H1 (cell line): ENCODE measurements at regions not wholly inside any gene's neighbourhood (a gene's known extent, or its start where the extent isn't known, plus 50 kb on each side); places are given as distances from the start of the nearest gene placed in this dataset.

ENCODE experiments used
- ATF2 ChIP-seq: IDR thresholded peaks from 2 replicates; pipeline ENCODE4 v1.6.1; 2012; ENCODE audit warnings: low read length, inconsistent platforms
- CBX5 ChIP-seq: fragments of 300-800, 300-1000 bp; sonication (generic); IDR thresholded peaks from 2 replicates; pipeline ENCODE4 v1.7.1; 2016; ENCODE audit warnings: antibody characterized with exemption, low read length, low read depth
- CTCF ChIP-seq, 3 experiments: IDR thresholded peaks; 1 replicate in 2 of 3; 2 replicates in 1 of 3; pipeline versions ENCODE4 v1.5.1 to v1.6.1; 2011; ENCODE audit warnings: low read length in 3 of 3, mild to moderate bottlenecking in 3 of 3, inconsistent platforms in 2 of 3, low read depth in 1 of 3, moderate library complexity in 1 of 3; ENCODE audit not compliant: insufficient read depth in 1 of 3; ENCODE audit errors: control extremely low read depth in 1 of 3
- HDAC2 ChIP-seq, 2 experiments: fragments of 300-600 bp in 1 of 2; sonication (generic) in 1 of 2; IDR thresholded peaks; 2 replicates each; pipeline ENCODE4 v1.6.1; 2011 to 2012; ENCODE audit warnings: low read depth in 2 of 2, low read length in 2 of 2, mild to moderate bottlenecking in 2 of 2, moderate library complexity in 2 of 2, borderline replicate concordance in 1 of 2, inconsistent platforms in 1 of 2
- MAX ChIP-seq: IDR thresholded peaks from 2 replicates; pipeline ENCODE4 v1.6.1; 2012; ENCODE audit warnings: inconsistent platforms
- POLR2A ChIP-seq, 2 experiments: IDR thresholded peaks; 1 replicate in 1 of 2; 2 replicates in 1 of 2; pipeline ENCODE4 v1.6.1; 2011; ENCODE audit warnings: low read depth in 2 of 2, low read length in 2 of 2, mild to moderate bottlenecking in 2 of 2; ENCODE audit errors: control extremely low read depth in 1 of 2
- RAD21 ChIP-seq, 2 experiments: IDR thresholded peaks in 1 of 2; conservative IDR thresholded peaks in 1 of 2; 2 replicates each; pipeline ENCODE4 v1.6.1; 2011; ENCODE audit warnings: low read depth in 2 of 2, low read length in 2 of 2, improper control_type of control experiment in 1 of 2, inconsistent platforms in 1 of 2, mild to moderate bottlenecking in 1 of 2, moderate library complexity in 1 of 2
- TCF12 ChIP-seq: IDR thresholded peaks from 2 replicates; pipeline ENCODE4 v1.6.1; 2011; ENCODE audit warnings: low read depth, mild to moderate bottlenecking, low read length
- USF2 ChIP-seq: IDR thresholded peaks from 2 replicates; pipeline ENCODE4 v1.6.1; 2011; ENCODE audit warnings: low read length, improper control_type of control experiment

- TF ChIP-seq RAD21 (IDR thresholded peaks at IDR 0.05 in 1 of 2, conservative IDR thresholded peaks at IDR 0.05 in 1 of 2; ENCODE audit: low read depth in 2 of 2, low read length in 2 of 2), result no peak
- TF ChIP-seq MAX, result no peak
- TF ChIP-seq USF2, result no peak
- TF ChIP-seq HDAC2 (IDR thresholded peaks at IDR 0.05; ENCODE audit: borderline replicate concordance in 1 of 2, low read depth in 2 of 2, low read length in 2 of 2), result no peak
- TF ChIP-seq CTCF (IDR thresholded peaks at IDR 0.05; ENCODE audit: control extremely low read depth in 1 of 3, insufficient read depth in 1 of 3, low read depth in 1 of 3, low read length in 3 of 3), result no peak
- no peak for TF ChIP-seq POLR2A (IDR thresholded peaks at IDR 0.05; ENCODE audit: control extremely low read depth in 1 of 2, low read depth in 2 of 2, low read length in 2 of 2)
- TF ChIP-seq ATF2, result no peak
- TF ChIP-seq CBX5, result no peak
- no peak for TF ChIP-seq TCF12
Measured at GRCh38 chr11:130711193-130711592, 205.1 kb downstream of the SNX19 start.
